CD14-positive monocyte (primary cell): ENCODE measurements at regions not wholly inside any gene's neighbourhood (a gene's known extent, or its start where the extent isn't known, plus 50 kb on each side); places are given as distances from the start of the nearest gene placed in this dataset.

Experiments
- DNase-seq, 3 donors: peaks; one replicate each; pipeline ENCODE4 v3.0.0-alpha.2; 2011 to 2022
- H2AFZ ChIP-seq: 2 replicates; pipeline ENCODE4 v1.6.0; 2012; ENCODE audit warnings: mild to moderate bottlenecking, low read depth, low read length, inconsistent platforms; ENCODE audit not compliant: insufficient read depth, poor library complexity, severe bottlenecking
- H3K27ac ChIP-seq, 2 donors: 1 replicate in 1 of 2; 2 replicates in 1 of 2; pipeline ENCODE4 v1.5.1; 2012 to 2013; ENCODE audit warnings: low read length in 2 of 2, control low read depth in 1 of 2, inconsistent platforms in 1 of 2, low read depth in 1 of 2, mild to moderate bottlenecking in 1 of 2
- H3K27me3 ChIP-seq, 2 donors: one replicate each; pipeline versions ENCODE4 v1.6.0 to v1.6.1; 2011 to 2013; ENCODE audit warnings: low read length in 2 of 2; ENCODE audit not compliant: control insufficient read depth in 2 of 2, insufficient read depth in 2 of 2
- H3K36me3 ChIP-seq, 2 donors: replicated peaks in 1 of 2; 1 replicate in 1 of 2; 2 replicates in 1 of 2; pipeline versions ENCODE4 v1.5.1 to v1.6.1; 2012 to 2013; ENCODE audit warnings: low read length in 2 of 2, control low read depth in 1 of 2, inconsistent platforms in 1 of 2, mild to moderate bottlenecking in 1 of 2; ENCODE audit not compliant: insufficient read depth in 2 of 2, control insufficient read depth in 1 of 2
- H3K4me1 ChIP-seq, 2 donors: 1 replicate in 1 of 2; 2 replicates in 1 of 2; pipeline versions ENCODE4 v1.5.1 to v1.6.1; 2012 to 2013; ENCODE audit warnings: low read length in 2 of 2, control low read depth in 1 of 2, inconsistent platforms in 1 of 2, mild to moderate bottlenecking in 1 of 2, moderate library complexity in 1 of 2; ENCODE audit not compliant: insufficient read depth in 2 of 2, control insufficient read depth in 1 of 2
- H3K4me2 ChIP-seq: replicated peaks from 2 replicates; pipeline ENCODE3; 2012; ENCODE audit warnings: low read length, moderate library complexity, mild to moderate bottlenecking; ENCODE audit not compliant: poor library complexity, severe bottlenecking; ENCODE audit errors: extremely low read depth
- H3K4me3 ChIP-seq, 3 experiments: fragments of 200-600 bp in 1 of 3; sonication (generic) in 1 of 3; replicated peaks in 1 of 3; 1 replicate in 2 of 3; 2 replicates in 1 of 3; pipeline ENCODE4 v1.5.1; 2011 to 2013; ENCODE audit warnings: low read length in 3 of 3, mild to moderate bottlenecking in 3 of 3, control low read depth in 2 of 3, low read depth in 2 of 3, inconsistent platforms in 1 of 3, moderate library complexity in 1 of 3
- H3K79me2 ChIP-seq: 2 replicates; pipeline ENCODE4 v1.6.0; 2012; ENCODE audit warnings: mild to moderate bottlenecking, control low read depth, inconsistent platforms, low read length, moderate library complexity; ENCODE audit not compliant: insufficient read depth
- H3K9ac ChIP-seq: 2 replicates; pipeline ENCODE4 v1.6.0; 2017; ENCODE audit warnings: low read length, mild to moderate bottlenecking; ENCODE audit not compliant: insufficient read depth, poor library complexity, severe bottlenecking
- H3K9me3 ChIP-seq, 2 donors: replicated peaks in 1 of 2; 1 replicate in 1 of 2; 2 replicates in 1 of 2; pipeline versions ENCODE4 v1.5.1 to v1.6.1; 2012 to 2013; ENCODE audit warnings: low read length in 2 of 2, control low read depth in 1 of 2; ENCODE audit not compliant: control insufficient read depth in 1 of 2, insufficient read depth in 1 of 2
- H4K20me1 ChIP-seq: 2 replicates; pipeline ENCODE4 v1.6.0; 2012; ENCODE audit warnings: mild to moderate bottlenecking, low read length, control low read depth, moderate library complexity; ENCODE audit not compliant: insufficient read depth
- H3K27ac Mint-ChIP-seq, 7 donors: one replicate each; pipeline ENCODE4 v1.8.0; 2020; ENCODE audit warnings: mild to moderate bottlenecking in 7 of 7, mixed read lengths in 7 of 7, moderate library complexity in 6 of 7, inconsistent platforms in 2 of 7
- H3K27me3 Mint-ChIP-seq, 3 donors: one replicate each; pipeline ENCODE4 v1.8.0; 2021 to 2022; ENCODE audit warnings: low read depth in 3 of 3, mild to moderate bottlenecking in 3 of 3, mixed read lengths in 3 of 3, moderate library complexity in 3 of 3, inconsistent platforms in 1 of 3
- H3K36me3 Mint-ChIP-seq, 2 donors: one replicate each; pipeline ENCODE4 v1.8.0; 2020; ENCODE audit warnings: mixed read lengths in 2 of 2, inconsistent platforms in 1 of 2, mild to moderate bottlenecking in 1 of 2
- H3K4me1 Mint-ChIP-seq: one replicate; pipeline ENCODE4 v1.8.0; 2020; ENCODE audit warnings: mild to moderate bottlenecking, mixed read lengths
- H3K4me3 Mint-ChIP-seq, 2 donors: one replicate each; pipeline ENCODE4 v1.8.0; 2020; ENCODE audit warnings: mild to moderate bottlenecking in 2 of 2, mixed read lengths in 2 of 2, moderate library complexity in 1 of 2
- H3K9me3 Mint-ChIP-seq, 7 donors: one replicate each; pipeline ENCODE4 v1.8.0; 2020 to 2022; ENCODE audit warnings: mixed read lengths in 7 of 7, mild to moderate bottlenecking in 6 of 7, moderate library complexity in 6 of 7, inconsistent platforms in 2 of 7
- CTCF ChIP-seq: fragments of 200-600 bp; IDR thresholded peaks from one replicate; pipeline ENCODE4 v1.8.0; 2022; ENCODE audit warnings: antibody characterized with exemption, mild to moderate bottlenecking
- WGBS: methylation state at CpG from one replicate; pipeline ENCODE4 v1.1.5; 2013; ENCODE audit warnings: missing lambda C conversion rate; ENCODE audit not compliant: insufficient coverage; 5-methylcytosine and 5-hydroxymethylcytosine counted together
- intact Hi-C, 2 donors: fragments of 100-400 bp; cut with micrococcal nuclease; formaldehyde crosslinking; loops; one replicate each; pipeline versions ENCODE4 v1.15.0 to v1.15.1; 2023

GRCh38 chrX:39654183-39654925 is 443.4 kb downstream of the BCOR start:
- Mint-ChIP-seq H3K9me3 (no peaks in the 10 kb centered on the region), H3K4me3 (no peak overlapping the region), H3K4me1 (no peaks in the 10 kb centered on the region), H3K27ac (no peak overlapping the region), H3K36me3 (no peaks in the 10 kb centered on the region), H3K27me3 (peaks cover 7 to 32% (median 13%) of the 10 kb centered on the region in 3 donors)
- Histone ChIP-seq H3K27me3 (peaks cover 4 to 7% of the 10 kb centered on the region in 2 donors), H4K20me1 (no peaks in the 10 kb centered on the region), H3K4me2 (no peak overlapping the region), H3K4me3 (no peak overlapping the region), H3K4me1 (no peaks in the 10 kb centered on the region), H3K9ac (no peak overlapping the region), H3K27ac (no peak overlapping the region), H2AFZ (no peak overlapping the region), H3K9me3 (no peaks in the 10 kb centered on the region), H3K36me3 (no peaks in the 10 kb centered on the region), H3K79me2 (no peaks in the 10 kb centered on the region)
- TF ChIP-seq CTCF, result no peak
- 91% methylated on average over 5 of the region's 16 CpGs for WGBS
- no peak for DNase-seq
- intact Hi-C loops, result no loop called here

DNA sequence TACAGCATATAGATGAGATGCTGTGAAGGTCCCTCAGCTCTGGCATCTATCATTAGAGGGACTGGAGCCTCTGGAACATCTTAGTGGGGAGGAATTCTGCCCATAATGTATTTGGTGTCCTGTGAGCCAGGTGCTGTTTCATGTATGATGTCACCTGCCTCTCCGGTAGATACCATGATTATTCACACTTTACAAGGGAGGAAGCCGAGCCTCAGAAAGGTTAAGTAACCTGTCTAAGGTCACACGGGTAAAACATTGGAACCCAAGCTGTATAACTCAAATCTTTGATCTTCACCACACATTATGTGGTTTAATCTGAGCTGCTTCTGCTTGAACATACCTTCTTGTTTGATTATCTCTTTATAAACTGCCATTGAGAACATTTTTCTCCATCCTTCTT is 442.8 kb downstream of the BCOR start:
- Histone ChIP-seq H4K20me1 (no peaks in the 10 kb centered on the region), H3K4me1 (no peaks in the 10 kb centered on the region), H2AFZ (no peak overlapping the region), H3K4me3 (no peak overlapping the region), H3K4me2 (no peak overlapping the region), H3K9ac (no peak overlapping the region), H3K27me3 (peaks cover 4 to 7% of the 10 kb centered on the region in 2 donors), H3K36me3 (no peaks in the 10 kb centered on the region), H3K9me3 (no peaks in the 10 kb centered on the region), H3K27ac (no peak overlapping the region), H3K79me2 (no peaks in the 10 kb centered on the region)
- H3K27ac Mint-ChIP-seq, result no peak overlapping the region
- TF ChIP-seq CTCF, result no peak
- H3K9me3 Mint-ChIP-seq, result no peaks in the 10 kb centered on the region
- H3K36me3 Mint-ChIP-seq, result no peaks in the 10 kb centered on the region
- H3K4me1 Mint-ChIP-seq, result no peaks in the 10 kb centered on the region
- WGBS, result no CpG with 5 or more reads among the region's 3 CpGs
- peaks cover 7 to 29% (median 13%) of the 10 kb centered on the region in 3 donors for H3K27me3 Mint-ChIP-seq
- intact Hi-C loops, result no loop called here
- no peak overlapping the region for H3K4me3 Mint-ChIP-seq
- no peak for DNase-seq
